ENCODE measurements at regions not wholly inside any gene's neighbourhood (a gene's known extent, or its start where the extent isn't known, plus 50 kb on each side); places are given as distances from the start of the nearest gene placed in this dataset.

GRCh38 chr1:194410756-194411155, 1224.3 kb upstream of the B3GALT2 start:
- TF ChIP-seq GATA2 (IDR thresholded peaks at IDR 0.05; ENCODE audit: low read depth, low read length): no peak
- TF ChIP-seq GATA3 (IDR thresholded peaks at IDR 0.05; ENCODE audit: low read depth, low read length): no peak
